GDM1 (cell line): ENCODE measurements at regions not wholly inside any gene's neighbourhood (a gene's known extent, or its start where the extent isn't known, plus 50 kb on each side); places are given as distances from the start of the nearest gene placed in this dataset.

Source experiments
- DNase-seq: peaks from one replicate; lab custom pipeline; 2025; lab: John Stamatoyannopoulos, UW

DNA sequence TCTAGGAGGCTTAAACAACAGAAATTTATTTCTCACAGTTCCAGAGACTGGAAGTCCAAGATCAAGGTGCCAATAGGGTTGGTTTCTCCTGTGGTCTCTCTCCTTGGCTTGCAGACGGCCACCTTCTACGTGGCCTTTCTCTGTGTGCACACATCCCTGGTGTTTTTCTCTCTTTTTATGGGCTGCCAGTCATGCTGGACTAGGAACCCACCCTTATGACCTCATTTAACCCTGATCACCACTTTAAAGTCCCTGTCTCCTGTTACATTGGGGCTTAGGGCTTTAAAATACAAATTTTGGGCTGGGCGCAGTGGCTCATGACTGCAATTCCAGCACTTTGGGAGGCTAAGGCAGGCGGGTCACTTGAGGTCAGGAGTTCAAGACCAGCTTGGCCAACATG lies 157.1 kb downstream of the TLE1 start:
- DNase-seq: no peak

DNA sequence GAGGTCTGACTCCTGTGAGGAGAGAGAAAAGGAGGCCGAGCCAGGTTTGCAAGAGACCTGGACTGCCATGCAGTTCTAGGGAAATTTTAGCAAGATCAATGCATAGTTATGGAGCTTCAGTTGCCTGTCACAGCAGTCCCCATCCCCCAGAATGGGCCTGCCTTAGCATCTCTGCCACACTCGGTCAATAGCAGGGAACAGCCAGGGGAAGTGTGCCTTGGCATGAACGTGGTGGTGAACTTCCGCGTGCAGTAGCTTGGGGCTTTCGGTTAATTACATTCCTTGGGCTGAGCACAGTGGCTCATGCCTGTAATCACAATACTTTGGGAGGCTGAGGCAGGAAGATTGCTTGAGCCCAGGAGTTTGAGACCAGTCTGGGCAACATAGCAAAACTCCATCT lies 157.8 kb downstream of the TLE1 start:
- no peak for DNase-seq

DNA sequence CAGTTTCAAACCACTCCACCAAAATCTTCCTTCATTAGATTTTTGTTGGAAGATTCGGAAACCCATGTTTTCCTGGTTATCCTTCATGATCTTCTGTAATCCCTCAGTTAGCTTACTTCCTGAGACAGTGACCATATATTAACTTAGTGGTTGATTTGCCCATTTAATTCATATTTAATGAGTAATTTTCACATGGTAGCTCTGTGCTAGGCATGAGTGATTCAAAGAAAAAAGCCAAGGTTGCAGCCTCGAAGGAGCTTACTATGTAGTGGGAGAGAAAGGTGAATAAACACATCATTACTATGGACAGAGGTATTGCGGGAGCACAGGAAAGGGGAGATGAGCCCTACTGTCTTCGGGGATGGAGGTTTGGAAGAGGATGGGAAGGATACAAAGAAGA lies 158.5 kb downstream of the TLE1 start:
- DNase-seq: no peak

DNA sequence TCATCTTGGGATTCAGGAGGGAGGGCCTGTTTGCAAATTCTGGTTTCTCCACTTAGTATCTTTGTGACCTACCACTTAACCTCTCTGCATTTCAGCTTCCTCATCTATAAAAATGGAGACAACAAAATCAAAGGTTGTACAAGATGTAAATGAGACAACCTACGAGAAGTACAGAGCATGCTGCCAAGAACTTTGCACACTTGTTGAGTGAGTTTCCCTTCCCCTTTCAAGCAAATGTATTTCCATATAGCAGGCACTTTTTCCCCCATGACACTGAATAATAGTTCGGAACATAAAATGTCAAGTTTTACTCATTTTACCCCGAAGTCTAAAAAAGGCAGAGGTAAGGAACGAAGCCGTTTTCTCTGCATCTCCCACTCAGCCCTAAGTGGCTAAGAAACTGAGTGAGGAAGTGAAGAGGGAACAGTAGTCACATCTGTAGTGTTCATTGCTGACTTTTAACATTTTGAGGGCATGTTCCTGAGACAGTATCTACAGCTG lies 159.0 kb downstream of the TLE1 start:
- DNase-seq: no peak

DNA sequence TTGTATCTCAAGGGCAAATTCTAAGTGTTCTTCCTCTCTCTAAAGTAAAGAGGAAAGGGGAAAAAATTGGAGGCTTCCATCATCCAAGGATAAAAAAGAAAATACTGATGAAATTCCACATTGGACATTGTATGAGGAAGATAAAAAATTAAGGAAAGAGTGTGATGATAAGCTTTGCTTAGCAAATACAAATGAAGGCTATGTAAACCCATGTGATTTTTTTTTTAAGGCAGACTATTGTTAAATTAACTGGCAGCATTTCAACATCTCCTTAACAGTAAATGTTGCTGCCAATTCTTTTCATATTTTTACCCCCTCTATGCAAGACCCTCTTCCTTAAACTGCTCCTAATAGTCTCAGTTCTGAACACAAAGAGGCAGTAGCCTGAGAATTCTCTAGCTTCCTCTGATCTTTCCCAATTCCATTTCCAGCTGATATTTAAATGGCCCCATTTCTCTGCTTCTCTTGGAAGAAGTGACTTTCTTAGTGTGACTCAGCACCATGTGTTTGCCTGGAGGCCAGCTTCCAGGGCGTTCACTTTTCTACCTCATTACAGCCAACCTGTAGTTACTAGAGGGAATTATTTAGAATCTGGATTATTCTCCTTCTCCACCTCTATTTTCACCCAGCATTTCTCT lies 159.7 kb downstream of the TLE1 start:
- DNase-seq: no peak

DNA sequence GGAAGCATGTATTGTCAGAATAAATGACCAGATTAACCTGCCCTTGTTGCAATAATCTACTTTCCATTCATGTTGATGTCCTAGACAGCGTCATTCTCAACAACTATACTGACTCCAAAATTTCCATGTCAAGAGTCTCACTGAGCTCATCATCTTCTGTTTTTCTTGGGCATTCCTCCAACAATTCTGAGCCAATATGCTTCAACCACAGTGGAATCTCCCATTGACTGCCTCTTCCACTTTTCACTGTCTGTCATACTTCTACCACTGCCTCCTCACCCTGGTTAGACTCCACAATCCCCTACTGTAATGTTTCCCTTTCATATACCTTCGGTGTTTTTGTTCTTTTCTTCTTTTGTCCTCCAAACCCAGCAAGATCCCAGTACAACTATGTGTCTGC lies 162.8 kb downstream of the TLE1 start:
- no peak for DNase-seq

DNA sequence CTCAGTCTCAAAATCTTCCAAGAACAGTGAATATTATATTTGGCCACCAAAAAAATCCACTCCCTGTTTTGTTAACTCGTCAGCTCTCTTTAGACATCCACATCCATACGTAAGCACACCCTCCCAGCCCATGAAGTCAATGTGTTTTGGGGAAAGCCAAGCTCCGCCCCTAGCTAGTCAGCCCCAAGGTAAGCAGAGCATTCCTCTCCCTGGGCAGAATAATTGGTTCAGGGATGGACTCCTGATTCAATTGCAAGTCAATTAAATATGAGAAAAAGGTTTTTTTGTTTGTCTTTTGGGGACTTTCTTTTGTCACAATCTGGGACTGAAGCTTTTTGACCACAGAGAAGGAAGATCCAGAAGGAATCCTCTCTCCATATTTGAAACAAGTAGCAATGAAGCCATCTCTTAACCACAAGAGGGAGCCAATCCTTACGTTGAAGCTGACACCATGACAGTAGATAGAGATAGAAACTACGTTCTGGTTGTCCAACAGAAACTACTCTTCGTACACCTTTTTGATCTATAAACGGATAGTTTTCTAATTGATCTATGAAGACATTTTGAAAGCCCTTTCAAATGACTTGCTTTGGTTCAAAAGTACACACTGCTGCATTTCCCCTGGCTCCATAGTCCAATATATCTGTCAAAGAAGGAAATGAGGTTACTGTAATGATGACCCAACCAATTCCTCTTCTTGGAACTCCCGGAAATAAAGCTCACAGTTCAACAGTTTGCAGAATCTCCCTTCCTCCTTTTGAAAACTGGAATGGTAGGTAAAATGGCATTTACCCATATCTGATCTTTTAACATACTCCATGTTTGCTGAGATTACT lies 166.4 kb downstream of the TLE1 start:
- no peak for DNase-seq

DNA sequence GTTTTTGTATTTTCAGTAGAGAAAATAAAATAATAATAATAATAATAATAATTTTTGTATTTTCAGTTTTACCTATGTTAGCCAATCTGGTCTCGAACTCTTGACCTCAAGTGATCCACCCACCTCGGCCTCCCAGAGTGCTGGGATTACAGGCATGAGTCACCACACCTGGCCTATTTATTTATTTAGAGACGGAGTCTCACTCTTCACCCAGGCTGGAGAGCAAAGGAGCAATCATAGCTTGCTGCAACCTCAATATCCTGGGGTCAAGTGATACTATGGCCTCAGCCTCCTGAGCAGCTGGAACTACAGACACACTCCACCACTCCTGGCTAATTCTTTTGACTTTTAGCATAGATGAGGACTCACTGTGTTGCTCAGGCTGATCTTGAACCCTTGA lies 167.5 kb downstream of the TLE1 start:
- no peak for DNase-seq

DNA sequence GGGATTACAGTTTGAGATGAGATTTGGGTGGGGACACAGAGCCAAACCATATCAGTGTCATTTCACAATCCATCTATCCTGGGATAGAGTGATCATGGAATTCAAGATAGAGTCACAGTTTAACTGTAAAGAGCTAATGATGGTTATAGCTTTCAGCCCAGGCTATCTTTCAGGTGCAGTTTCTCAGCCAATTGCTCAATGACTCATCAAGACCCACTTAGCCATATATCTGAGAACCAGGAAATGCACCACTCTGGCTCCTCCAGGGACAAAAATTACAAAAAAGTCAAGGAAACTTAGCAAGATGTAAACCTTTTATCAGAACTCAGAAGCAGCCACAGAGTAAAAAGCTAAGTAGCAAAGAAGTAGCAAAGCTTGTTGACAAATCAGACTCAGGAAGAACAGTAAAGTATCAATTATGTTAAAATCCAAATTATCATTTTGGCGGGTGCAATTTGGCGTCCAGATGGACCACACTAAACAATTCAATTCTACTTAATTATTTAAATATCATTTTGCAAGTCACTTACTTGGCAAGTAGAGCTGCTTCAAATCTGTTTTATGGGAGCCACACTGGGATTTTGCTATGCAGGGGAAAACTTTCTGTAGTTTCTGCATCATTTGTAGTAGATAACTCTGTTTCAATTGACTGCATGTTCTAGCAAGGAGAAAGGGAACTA lies 169.4 kb downstream of the TLE1 start:
- no peak for DNase-seq

DNA sequence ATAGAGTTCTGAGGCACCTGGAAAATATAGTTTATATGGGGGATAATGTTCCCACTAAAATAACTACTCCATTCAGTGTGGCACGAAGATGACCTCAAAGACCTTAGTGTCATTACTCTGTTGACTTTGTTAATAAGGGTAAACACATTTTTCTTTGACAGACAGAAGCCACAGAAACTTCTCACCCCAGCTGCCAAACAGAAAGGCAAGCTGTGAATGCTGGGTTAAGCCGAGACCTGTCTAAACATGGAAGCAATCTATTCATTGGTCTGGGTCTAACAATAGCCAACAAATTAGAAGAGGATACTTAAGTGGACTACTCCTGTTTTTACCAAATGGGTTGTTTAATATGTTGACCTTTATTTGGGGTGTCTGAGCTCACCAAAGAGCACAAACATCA lies 171.4 kb downstream of the TLE1 start:
- DNase-seq: no peak

DNA sequence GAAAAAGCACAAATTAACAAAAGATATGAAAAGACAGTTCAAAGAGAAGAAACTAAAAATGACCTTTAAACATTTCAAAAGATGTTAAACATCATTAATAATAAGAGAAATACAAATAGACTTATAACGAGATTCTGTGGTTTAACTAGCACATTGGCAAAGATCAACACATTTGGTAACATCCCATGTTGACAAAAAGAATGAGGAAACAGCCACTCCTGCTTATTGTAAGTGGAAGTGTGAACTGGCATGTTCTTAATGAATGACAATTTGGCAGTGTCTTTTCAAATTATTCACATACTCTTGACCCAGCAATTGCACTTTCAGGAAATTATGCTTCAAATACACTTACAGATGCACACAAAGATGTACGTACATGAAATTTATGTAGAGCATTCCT lies 176.3 kb downstream of the TLE1 start:
- DNase-seq: no peak

DNA sequence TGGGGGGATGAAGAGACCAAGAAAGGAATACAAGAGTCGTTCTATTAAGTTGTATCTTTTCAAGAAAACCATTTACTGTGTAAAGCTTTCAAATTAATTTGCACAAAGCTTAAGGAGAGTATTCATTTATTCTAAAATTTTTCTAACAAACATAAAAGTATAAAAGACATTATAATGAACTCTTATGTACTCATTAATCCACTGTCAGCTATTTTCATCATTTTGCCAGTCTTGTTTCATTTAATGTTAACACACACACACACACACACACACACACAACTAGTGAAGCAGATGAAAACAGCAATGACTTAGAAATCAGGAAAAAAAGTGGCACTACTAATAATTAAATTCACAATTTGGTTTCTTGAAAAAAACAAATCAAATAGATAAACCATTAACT lies 176.7 kb downstream of the TLE1 start:
- no peak for DNase-seq

DNA sequence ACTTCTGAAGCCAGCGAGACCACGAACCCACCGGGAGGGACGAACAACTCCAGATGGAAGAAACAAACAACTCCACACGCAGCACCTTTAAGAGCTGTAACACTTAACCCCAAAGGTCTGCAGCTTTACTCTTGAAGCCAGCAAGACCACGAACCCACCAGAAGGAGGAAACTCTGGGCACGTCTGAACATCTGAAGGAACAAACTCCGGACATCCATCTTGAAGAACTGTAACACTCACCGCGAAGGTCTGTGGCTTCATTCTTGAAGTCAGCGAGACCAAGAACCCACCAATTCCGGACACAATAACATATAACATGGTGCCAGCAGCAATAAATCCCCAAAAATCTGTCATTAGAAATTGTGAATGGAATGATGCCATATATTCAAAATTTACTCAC lies 180.9 kb downstream of the TLE1 start:
- no peak for DNase-seq

DNA sequence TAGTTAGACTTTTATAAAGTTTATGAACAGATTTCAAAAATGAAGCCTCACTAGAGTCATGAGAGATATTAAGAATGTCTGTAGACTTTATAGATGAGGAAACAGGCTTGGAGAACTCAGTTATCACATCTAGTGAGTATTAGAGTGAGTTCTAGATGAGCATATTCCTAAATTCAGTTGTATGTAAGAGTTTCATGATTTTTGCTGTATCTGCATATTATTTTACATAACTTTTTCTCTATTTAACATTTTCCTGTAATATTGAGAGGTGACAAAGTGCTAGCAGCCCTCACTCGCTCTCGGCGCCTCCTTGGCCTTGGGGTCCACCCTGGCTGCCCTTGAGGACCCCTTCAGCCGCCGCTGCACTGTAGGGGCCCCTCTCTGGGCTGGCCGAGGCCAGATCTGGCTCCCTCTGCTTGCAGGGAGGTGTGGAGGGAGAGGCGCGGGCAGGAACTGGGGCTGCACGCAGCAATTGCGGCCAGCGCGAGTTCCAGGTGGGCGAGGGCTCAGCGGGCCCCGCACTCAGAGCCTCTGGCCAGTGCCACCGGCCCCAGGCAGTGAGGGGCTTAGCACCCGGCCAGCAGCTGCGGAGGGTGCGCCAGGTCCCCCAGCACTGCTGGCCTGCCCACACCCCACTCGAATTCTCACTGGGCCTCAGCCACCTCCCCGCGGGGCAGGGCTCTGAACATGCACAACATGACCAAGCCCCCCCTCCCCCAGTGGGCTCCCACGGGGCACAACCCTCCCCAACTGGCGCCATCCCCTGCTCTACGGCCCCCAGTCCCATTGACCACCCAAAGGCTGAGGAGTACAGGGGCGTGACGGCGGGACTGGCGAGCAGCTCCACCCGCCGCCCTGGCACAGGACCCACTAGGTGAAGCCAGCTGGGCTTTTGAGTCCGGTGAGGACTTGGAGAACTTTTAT lies 182.1 kb downstream of the TLE1 start:
- no peak for DNase-seq

DNA sequence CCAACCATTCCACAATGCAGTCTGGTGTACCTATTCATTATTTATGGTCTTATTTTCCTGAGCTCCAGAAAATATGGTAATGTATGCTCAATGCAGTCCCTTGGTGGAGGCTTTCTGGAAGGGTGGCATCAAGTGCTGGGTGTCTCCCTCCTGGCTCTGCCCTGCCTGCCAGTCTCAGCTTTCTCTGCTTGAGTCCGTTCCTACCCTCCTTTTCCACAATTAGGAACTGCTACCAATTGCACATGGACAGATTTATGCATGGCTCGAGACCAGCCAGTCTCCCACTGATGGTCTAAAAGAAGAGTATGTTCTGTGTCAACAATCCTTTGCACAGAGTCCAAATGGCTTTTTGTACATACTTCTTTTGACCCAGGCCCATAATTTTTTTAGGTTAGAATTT lies 189.8 kb downstream of the TLE1 start:
- no peak for DNase-seq

DNA sequence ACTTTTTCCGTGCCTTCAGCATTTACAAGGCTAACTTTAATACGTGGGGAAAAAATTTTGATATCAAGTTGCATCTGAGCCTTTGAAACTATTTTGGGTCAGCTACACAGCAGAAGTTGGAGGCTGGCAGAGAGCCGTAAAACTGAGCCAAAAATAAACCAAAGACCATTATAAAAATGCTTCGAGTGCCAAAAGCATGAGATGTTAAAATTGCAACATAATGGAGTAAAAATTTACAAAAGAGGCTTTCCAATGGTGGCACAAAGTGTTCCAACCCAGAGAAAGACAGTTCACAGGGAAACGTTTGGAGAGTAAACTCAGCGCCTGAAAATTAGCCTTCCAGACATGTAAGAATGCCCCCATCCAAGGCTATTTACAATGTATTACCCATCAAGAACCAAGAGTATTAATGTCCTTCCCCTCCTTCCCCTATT lies 190.3 kb downstream of the TLE1 start:
- DNase-seq: no peak

DNA sequence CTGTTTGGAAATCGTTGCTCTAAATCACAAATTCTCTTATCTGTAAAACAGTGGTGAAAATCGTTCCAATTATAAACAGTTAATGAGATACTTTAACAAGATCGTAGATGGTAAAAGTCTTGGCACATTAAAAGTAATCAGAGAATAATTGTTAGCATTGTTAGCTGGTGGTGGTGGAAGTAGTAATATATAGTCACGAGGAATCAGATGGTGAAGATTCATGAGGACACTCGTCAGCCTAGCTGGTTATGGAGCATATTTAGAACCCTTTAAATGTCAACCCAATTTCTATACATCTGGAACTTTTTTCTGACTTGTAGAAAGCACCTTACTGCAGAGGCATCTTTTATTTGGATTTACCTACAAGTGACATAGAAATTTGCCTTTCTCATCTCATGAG lies 190.8 kb downstream of the TLE1 start:
- no peak for DNase-seq

DNA sequence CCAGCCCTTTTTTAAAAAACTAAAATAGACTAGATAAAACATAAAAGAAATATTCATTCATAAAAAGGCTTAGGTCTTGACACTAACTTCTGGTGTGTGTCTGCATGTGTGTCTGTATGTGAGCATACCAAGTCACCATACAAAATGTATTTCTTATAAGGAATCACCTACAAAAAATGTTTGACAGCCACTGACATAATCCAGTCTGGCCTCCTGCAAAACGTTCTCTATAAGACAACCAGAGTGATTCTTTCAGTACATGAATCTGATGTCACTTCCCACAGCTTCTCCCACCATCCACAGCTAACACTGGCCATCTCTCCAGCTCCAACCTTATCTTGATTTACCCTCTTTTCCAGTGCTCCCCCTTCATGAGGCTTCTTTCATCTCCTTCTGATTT lies 192.3 kb downstream of the TLE1 start:
- DNase-seq: no peak

DNA sequence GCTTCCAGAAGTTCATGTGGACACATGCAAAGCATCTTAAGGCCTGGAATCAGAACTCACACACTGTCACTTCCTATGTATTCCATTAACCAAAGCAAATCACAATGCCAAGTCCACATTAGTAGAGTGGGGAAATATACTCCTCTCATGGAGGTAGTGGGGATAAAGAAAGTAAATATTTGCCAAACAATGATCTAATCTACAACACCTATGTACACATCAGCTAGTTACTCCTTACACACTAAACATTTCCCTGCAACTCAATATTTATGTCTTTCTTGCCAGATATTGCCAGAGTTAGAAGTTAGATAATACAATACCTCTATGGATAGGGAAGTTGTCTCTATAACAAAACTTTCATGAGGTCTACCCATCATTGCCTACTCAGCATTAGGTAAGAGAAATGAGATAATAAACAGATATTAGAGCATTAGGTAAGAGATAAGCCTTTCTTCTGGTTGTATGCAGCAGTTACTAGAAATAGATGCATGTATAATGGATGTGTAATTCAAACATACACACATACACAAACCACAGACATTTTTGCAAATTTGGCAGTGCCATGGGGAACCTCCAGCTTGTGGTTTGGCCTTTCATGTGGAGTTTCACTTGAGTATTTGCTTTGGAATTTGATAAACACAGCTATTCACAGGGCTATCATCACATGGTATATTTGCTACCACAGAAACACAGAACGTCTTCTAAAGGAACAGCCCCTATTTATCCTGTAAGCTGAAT lies 196.5 kb downstream of the TLE1 start:
- DNase-seq: no peak

DNA sequence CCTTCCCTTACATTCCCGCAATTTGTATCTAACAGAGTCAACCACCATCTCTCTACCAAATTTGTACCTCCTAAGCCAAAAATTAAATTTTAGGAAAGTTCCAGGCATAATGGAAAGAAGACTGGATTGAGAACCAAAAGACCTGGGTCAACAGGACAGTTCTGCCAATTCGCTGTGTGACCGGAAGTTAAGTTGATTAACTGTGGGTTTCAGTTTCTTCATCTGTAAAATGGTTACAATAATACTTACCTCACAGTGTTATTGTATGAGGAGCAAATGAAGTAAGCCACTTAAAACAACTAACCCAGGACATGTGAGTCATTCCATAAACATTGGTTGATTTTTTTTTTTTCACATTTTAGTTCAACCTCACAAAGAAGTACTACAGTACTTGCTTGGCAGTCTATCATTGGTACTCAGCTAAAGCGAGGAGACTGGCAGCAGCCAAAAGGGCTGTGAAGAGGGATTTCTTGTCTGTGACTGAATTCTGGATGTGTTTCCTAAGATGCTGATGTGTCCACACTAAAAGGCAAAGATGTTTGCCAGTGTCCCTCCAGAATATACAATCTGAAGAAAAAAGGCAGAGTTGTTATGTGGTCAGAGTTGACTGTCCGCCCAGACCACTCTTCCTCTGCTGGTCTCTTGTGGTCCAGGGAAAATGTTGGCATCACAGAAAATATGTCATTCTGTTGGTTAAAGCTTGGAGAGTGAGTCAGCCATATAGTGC lies 198.6 kb downstream of the TLE1 start:
- no peak for DNase-seq

DNA sequence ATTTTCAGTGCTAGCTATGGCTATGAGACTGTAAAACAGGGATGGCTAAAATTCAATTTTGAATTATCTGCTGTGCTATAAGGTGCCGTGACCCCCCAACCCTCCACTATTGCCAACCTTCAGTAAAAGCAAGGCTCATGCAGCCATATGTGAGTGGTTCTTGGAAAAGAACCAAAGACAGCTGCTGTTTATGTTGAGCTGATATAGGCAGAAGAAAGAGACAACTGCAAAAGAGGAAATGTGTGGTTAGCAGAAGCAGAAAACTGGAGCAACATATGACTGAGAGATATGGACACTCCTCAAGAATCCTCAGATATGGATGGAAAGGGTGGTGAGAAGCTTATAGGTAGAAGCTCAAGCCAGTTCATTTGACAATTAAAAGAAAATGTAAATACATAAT lies 200.3 kb downstream of the TLE1 start:
- DNase-seq: no peak
